Gastrocnemius medialis (tissue), 4 donors: ENCODE measurements at regions not wholly inside any gene's neighbourhood (a gene's known extent, or its start where the extent isn't known, plus 50 kb on each side); places are given as distances from the start of the nearest gene placed in this dataset.

Experiments used
- CTCF ChIP-seq, 5 experiments: fragments of 450-650 bp in 3 of 5; fragments of 200-600 bp in 2 of 5; sonication (generic) in 2 of 5; IDR thresholded peaks in 4 of 5; conservative IDR thresholded peaks in 1 of 5; 1 replicate in 4 of 5; 2 replicates in 1 of 5; pipeline ENCODE4 v1.5.1; 2016 to 2019; ENCODE audit warnings: antibody characterized with exemption in 5 of 5, mild to moderate bottlenecking in 3 of 5, moderate library complexity in 3 of 5
- POLR2A ChIP-seq, 2 donors: fragments of 450-650 bp; IDR thresholded peaks; one replicate each; pipeline ENCODE4 v1.6.1; 2017; ENCODE audit warnings: antibody characterized with exemption in 2 of 2, mild to moderate bottlenecking in 2 of 2, moderate library complexity in 2 of 2

- TF ChIP-seq POLR2A (IDR thresholded peaks at IDR 0.05) (no peak), CTCF (IDR thresholded peaks at IDR 0.05 in 4 of 5, conservative IDR thresholded peaks at IDR 0.05 in 1 of 5) (no peak)
These were observed 164.2 kb downstream of the CDH19 start for GRCh38 chr18:66439670-66440069.
